ENCODE measurements at regions not wholly inside any gene's neighbourhood (a gene's known extent, or its start where the extent isn't known, plus 50 kb on each side); places are given as distances from the start of the nearest gene placed in this dataset.
"Not testable (repeated sequence)": the region's sequence is repeated elsewhere in the genome, so short reads cannot be mapped to it uniquely, and the experiment has no call there.

GRCh38 chr1:177659281-177659680, 310.6 kb downstream of the SEC16B start:
- Histone ChIP-seq H3K9me3 (ENCODE audit: control insufficient read depth in 2 of 2, low read length in 2 of 2) (no peaks in the 10 kb centered on the region), H3K36me3 (ENCODE audit: control insufficient read depth in 2 of 2, insufficient read depth in 2 of 2, low read length in 2 of 2) (no peaks in the 10 kb centered on the region), H3K9ac (ENCODE audit: low read depth in 1 of 2, low read length in 2 of 2) (no peak overlapping the region), H3K4me1 (ENCODE audit: control insufficient read depth in 2 of 2, insufficient read depth in 2 of 2, low read length in 2 of 2) (no peaks in the 10 kb centered on the region), H3K27me3 (ENCODE audit: control insufficient read depth in 2 of 2, insufficient read depth in 2 of 2, low read length in 2 of 2) (no peaks in the 10 kb centered on the region), H3K4me3 (ENCODE audit: low read length in 2 of 2) (no peak overlapping the region), H3K27ac (ENCODE audit: low read depth in 2 of 2, low read length in 2 of 2) (no peak overlapping the region)

GRCh38 chr1:177656598-177656997, 313.3 kb downstream of the SEC16B start:
- no peak overlapping the region for H3K27ac ChIP-seq (ENCODE audit: low read depth in 2 of 2, low read length in 2 of 2)
- H3K9ac ChIP-seq (ENCODE audit: low read depth in 1 of 2, low read length in 2 of 2) = no peak overlapping the region
- H3K27me3 ChIP-seq (ENCODE audit: control insufficient read depth in 2 of 2, insufficient read depth in 2 of 2, low read length in 2 of 2) = no peaks in the 10 kb centered on the region
- H3K4me3 ChIP-seq (ENCODE audit: low read length in 2 of 2) = no peak overlapping the region
- no peaks in the 10 kb centered on the region for H3K4me1 ChIP-seq (ENCODE audit: control insufficient read depth in 2 of 2, insufficient read depth in 2 of 2, low read length in 2 of 2)
- no peaks in the 10 kb centered on the region for H3K9me3 ChIP-seq (ENCODE audit: control insufficient read depth in 2 of 2, low read length in 2 of 2)
- H3K36me3 ChIP-seq (ENCODE audit: control insufficient read depth in 2 of 2, insufficient read depth in 2 of 2, low read length in 2 of 2) = no peaks in the 10 kb centered on the region

GRCh38 chr1:177650947-177651346, 318.9 kb downstream of the SEC16B start:
- H3K36me3 ChIP-seq (ENCODE audit: control insufficient read depth in 2 of 2, insufficient read depth in 2 of 2, low read length in 2 of 2) = no peaks in the 10 kb centered on the region
- no peak overlapping the region for H3K27ac ChIP-seq (ENCODE audit: low read depth in 2 of 2, low read length in 2 of 2)
- no peaks in the 10 kb centered on the region for H3K27me3 ChIP-seq (ENCODE audit: control insufficient read depth in 2 of 2, insufficient read depth in 2 of 2, low read length in 2 of 2)
- H3K9ac ChIP-seq (ENCODE audit: low read depth in 1 of 2, low read length in 2 of 2) = no peak overlapping the region
- no peaks in the 10 kb centered on the region for H3K9me3 ChIP-seq (ENCODE audit: control insufficient read depth in 2 of 2, low read length in 2 of 2)
- H3K4me3 ChIP-seq (ENCODE audit: low read length in 2 of 2) = no peak overlapping the region
- no peaks in the 10 kb centered on the region for H3K4me1 ChIP-seq (ENCODE audit: control insufficient read depth in 2 of 2, insufficient read depth in 2 of 2, low read length in 2 of 2)

GRCh38 chr1:177648731-177649265, 321.1 kb downstream of the SEC16B start:
- no peak overlapping the region for H3K9ac ChIP-seq (ENCODE audit: low read depth in 1 of 2, low read length in 2 of 2)
- H3K4me1 ChIP-seq (ENCODE audit: control insufficient read depth in 2 of 2, insufficient read depth in 2 of 2, low read length in 2 of 2) = no peaks in the 10 kb centered on the region
- H3K4me3 ChIP-seq (ENCODE audit: low read length in 2 of 2) = no peak overlapping the region
- no peaks in the 10 kb centered on the region for H3K9me3 ChIP-seq (ENCODE audit: control insufficient read depth in 2 of 2, low read length in 2 of 2)
- no peaks in the 10 kb centered on the region for H3K27me3 ChIP-seq (ENCODE audit: control insufficient read depth in 2 of 2, insufficient read depth in 2 of 2, low read length in 2 of 2)
- no peak overlapping the region for H3K27ac ChIP-seq (ENCODE audit: low read depth in 2 of 2, low read length in 2 of 2)
- H3K36me3 ChIP-seq (ENCODE audit: control insufficient read depth in 2 of 2, insufficient read depth in 2 of 2, low read length in 2 of 2) = no peaks in the 10 kb centered on the region

- Histone ChIP-seq H3K4me1 (ENCODE audit: control insufficient read depth in 2 of 2, insufficient read depth in 2 of 2, low read length in 2 of 2) (no peaks in the 10 kb centered on the region), H3K27ac (ENCODE audit: low read depth in 2 of 2, low read length in 2 of 2) (no peak overlapping the region), H3K4me3 (ENCODE audit: low read length in 2 of 2) (no peak overlapping the region), H3K9me3 (ENCODE audit: control insufficient read depth in 2 of 2, low read length in 2 of 2) (no peaks in the 10 kb centered on the region), H3K9ac (ENCODE audit: low read depth in 1 of 2, low read length in 2 of 2) (no peak overlapping the region), H3K27me3 (ENCODE audit: control insufficient read depth in 2 of 2, insufficient read depth in 2 of 2, low read length in 2 of 2) (no peaks in the 10 kb centered on the region), H3K36me3 (ENCODE audit: control insufficient read depth in 2 of 2, insufficient read depth in 2 of 2, low read length in 2 of 2) (no peaks in the 10 kb centered on the region)
Measured at GRCh38 chr1:177648138-177648537, 321.7 kb downstream of the SEC16B start.

GRCh38 chr1:177646757-177647730, 322.8 kb downstream of the SEC16B start:
- Histone ChIP-seq H3K27me3 (ENCODE audit: control insufficient read depth in 2 of 2, insufficient read depth in 2 of 2, low read length in 2 of 2) (no peaks in the 10 kb centered on the region), H3K4me3 (ENCODE audit: low read length in 2 of 2) (no peak overlapping the region), H3K36me3 (ENCODE audit: control insufficient read depth in 2 of 2, insufficient read depth in 2 of 2, low read length in 2 of 2) (no peaks in the 10 kb centered on the region), H3K9ac (ENCODE audit: low read depth in 1 of 2, low read length in 2 of 2) (no peak overlapping the region), H3K27ac (ENCODE audit: low read depth in 2 of 2, low read length in 2 of 2) (no peak overlapping the region), H3K9me3 (ENCODE audit: control insufficient read depth in 2 of 2, low read length in 2 of 2) (no peaks in the 10 kb centered on the region), H3K4me1 (ENCODE audit: control insufficient read depth in 2 of 2, insufficient read depth in 2 of 2, low read length in 2 of 2) (no peaks in the 10 kb centered on the region)

- Histone ChIP-seq H3K9me3 (ENCODE audit: control insufficient read depth in 2 of 2, low read length in 2 of 2) (no peaks in the 10 kb centered on the region), H3K9ac (ENCODE audit: low read depth in 1 of 2, low read length in 2 of 2) (no peak overlapping the region), H3K27ac (ENCODE audit: low read depth in 2 of 2, low read length in 2 of 2) (no peak overlapping the region), H3K27me3 (ENCODE audit: control insufficient read depth in 2 of 2, insufficient read depth in 2 of 2, low read length in 2 of 2) (no peaks in the 10 kb centered on the region), H3K36me3 (ENCODE audit: control insufficient read depth in 2 of 2, insufficient read depth in 2 of 2, low read length in 2 of 2) (no peaks in the 10 kb centered on the region), H3K4me3 (ENCODE audit: low read length in 2 of 2) (no peak overlapping the region), H3K4me1 (ENCODE audit: control insufficient read depth in 2 of 2, insufficient read depth in 2 of 2, low read length in 2 of 2) (no peaks in the 10 kb centered on the region)
Measured at GRCh38 chr1:177645491-177646190, 324.2 kb downstream of the SEC16B start.

- no peak overlapping the region for H3K27ac ChIP-seq (ENCODE audit: low read depth in 2 of 2, low read length in 2 of 2)
- no peaks in the 10 kb centered on the region for H3K9me3 ChIP-seq (ENCODE audit: control insufficient read depth in 2 of 2, low read length in 2 of 2)
- no peaks in the 10 kb centered on the region for H3K27me3 ChIP-seq (ENCODE audit: control insufficient read depth in 2 of 2, insufficient read depth in 2 of 2, low read length in 2 of 2)
- no peaks in the 10 kb centered on the region for H3K36me3 ChIP-seq (ENCODE audit: control insufficient read depth in 2 of 2, insufficient read depth in 2 of 2, low read length in 2 of 2)
- H3K4me3 ChIP-seq (ENCODE audit: low read length in 2 of 2) = no peak overlapping the region
- H3K9ac ChIP-seq (ENCODE audit: low read depth in 1 of 2, low read length in 2 of 2) = no peak overlapping the region
- H3K4me1 ChIP-seq (ENCODE audit: control insufficient read depth in 2 of 2, insufficient read depth in 2 of 2, low read length in 2 of 2) = no peaks in the 10 kb centered on the region
Measured at GRCh38 chr1:177640687-177641086, 329.2 kb downstream of the SEC16B start.

GRCh38 chr1:177634151-177634550, 335.7 kb downstream of the SEC16B start:
- not testable (repeated sequence) for H3K27ac ChIP-seq (ENCODE audit: low read depth in 2 of 2, low read length in 2 of 2); H3K4me3 ChIP-seq (ENCODE audit: low read length in 2 of 2); H3K36me3 ChIP-seq (ENCODE audit: control insufficient read depth in 2 of 2, insufficient read depth in 2 of 2, low read length in 2 of 2); H3K9ac ChIP-seq (ENCODE audit: low read depth in 1 of 2, low read length in 2 of 2); H3K27me3 ChIP-seq (ENCODE audit: control insufficient read depth in 2 of 2, insufficient read depth in 2 of 2, low read length in 2 of 2); H3K4me1 ChIP-seq (ENCODE audit: control insufficient read depth in 2 of 2, insufficient read depth in 2 of 2, low read length in 2 of 2); H3K9me3 ChIP-seq (ENCODE audit: control insufficient read depth in 2 of 2, low read length in 2 of 2)

- no peaks in the 10 kb centered on the region for H3K27me3 ChIP-seq (ENCODE audit: control insufficient read depth in 2 of 2, insufficient read depth in 2 of 2, low read length in 2 of 2)
- H3K4me3 ChIP-seq (ENCODE audit: low read length in 2 of 2) = no peak overlapping the region
- no peaks in the 10 kb centered on the region for H3K9me3 ChIP-seq (ENCODE audit: control insufficient read depth in 2 of 2, low read length in 2 of 2)
- H3K9ac ChIP-seq (ENCODE audit: low read depth in 1 of 2, low read length in 2 of 2) = no peak overlapping the region
- no peak overlapping the region for H3K27ac ChIP-seq (ENCODE audit: low read depth in 2 of 2, low read length in 2 of 2)
- H3K4me1 ChIP-seq (ENCODE audit: control insufficient read depth in 2 of 2, insufficient read depth in 2 of 2, low read length in 2 of 2) = no peaks in the 10 kb centered on the region
- H3K36me3 ChIP-seq (ENCODE audit: control insufficient read depth in 2 of 2, insufficient read depth in 2 of 2, low read length in 2 of 2) = no peaks in the 10 kb centered on the region
Measured at GRCh38 chr1:177632923-177633615, 336.8 kb downstream of the SEC16B start.

Measured in mucosa of rectum (tissue), 2 donors.